Lower leg skin (tissue), 3 donors: ENCODE measurements at regions not wholly inside any gene's neighbourhood (a gene's known extent, or its start where the extent isn't known, plus 50 kb on each side); places are given as distances from the start of the nearest gene placed in this dataset.

Source experiments
- POLR2A ChIP-seq, 2 donors: fragments of 450-650 bp; IDR thresholded peaks; one replicate each; pipeline ENCODE4 v1.6.1; 2016 to 2017; ENCODE audit warnings: antibody characterized with exemption in 2 of 2, mild to moderate bottlenecking in 1 of 2, moderate library complexity in 1 of 2
- TF ChIP-seq, protein P1 (sequence below), 3 donors: fragments of 450-650 bp; IDR thresholded peaks; one replicate each; pipeline ENCODE4 v1.5.1; 2016; ENCODE audit warnings: antibody characterized with exemption in 3 of 3, mild to moderate bottlenecking in 3 of 3, moderate library complexity in 2 of 3

DNA sequence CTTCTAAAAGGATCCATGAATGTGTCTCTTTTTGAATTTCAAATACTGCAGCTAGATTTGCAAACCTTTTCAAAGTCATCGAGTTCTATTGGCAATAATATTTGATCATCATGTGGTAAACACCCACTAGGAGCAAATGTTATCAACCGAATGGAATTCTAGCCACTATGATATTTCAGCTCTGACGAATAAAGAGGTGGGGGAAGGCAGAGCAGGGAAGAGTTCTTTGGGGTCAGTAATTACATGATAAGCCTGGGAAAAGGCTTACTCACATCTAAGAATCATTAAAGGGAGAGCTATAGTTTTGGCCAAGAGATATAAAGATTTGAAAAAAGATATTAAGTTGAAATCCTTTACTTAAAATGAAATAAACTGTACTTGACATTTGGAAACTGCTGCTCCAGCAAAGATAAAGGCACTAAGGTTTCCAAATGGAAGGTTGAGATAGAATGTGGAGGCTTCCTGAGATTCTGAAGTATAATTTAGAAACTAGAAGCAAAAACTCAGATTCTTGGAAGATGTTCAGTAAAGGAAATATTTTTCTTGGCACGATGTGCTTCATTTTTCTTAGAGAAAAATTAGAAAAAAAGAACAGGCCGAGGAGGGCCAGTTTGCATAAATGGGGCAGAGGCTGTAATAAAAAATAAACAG lies 104.7 kb upstream of the ARHGAP28 start:
- TF ChIP-seq, protein P1, sequence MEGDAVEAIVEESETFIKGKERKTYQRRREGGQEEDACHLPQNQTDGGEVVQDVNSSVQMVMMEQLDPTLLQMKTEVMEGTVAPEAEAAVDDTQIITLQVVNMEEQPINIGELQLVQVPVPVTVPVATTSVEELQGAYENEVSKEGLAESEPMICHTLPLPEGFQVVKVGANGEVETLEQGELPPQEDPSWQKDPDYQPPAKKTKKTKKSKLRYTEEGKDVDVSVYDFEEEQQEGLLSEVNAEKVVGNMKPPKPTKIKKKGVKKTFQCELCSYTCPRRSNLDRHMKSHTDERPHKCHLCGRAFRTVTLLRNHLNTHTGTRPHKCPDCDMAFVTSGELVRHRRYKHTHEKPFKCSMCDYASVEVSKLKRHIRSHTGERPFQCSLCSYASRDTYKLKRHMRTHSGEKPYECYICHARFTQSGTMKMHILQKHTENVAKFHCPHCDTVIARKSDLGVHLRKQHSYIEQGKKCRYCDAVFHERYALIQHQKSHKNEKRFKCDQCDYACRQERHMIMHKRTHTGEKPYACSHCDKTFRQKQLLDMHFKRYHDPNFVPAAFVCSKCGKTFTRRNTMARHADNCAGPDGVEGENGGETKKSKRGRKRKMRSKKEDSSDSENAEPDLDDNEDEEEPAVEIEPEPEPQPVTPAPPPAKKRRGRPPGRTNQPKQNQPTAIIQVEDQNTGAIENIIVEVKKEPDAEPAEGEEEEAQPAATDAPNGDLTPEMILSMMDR (IDR thresholded peaks at IDR 0.05): no peak
- TF ChIP-seq POLR2A (IDR thresholded peaks at IDR 0.05): no peak
